Endodermal cell (in vitro differentiated cells): ENCODE measurements at regions not wholly inside any gene's neighbourhood (a gene's known extent, or its start where the extent isn't known, plus 50 kb on each side); places are given as distances from the start of the nearest gene placed in this dataset.
A peak's percentile ranks its signal among the peaks of the same experiment; 100 is the strongest.

Experiments
- DNase-seq: peaks from one replicate; pipeline ENCODE4 v3.0.0-alpha.2; 2017
- H3K27ac ChIP-seq: 2 replicates; pipeline ENCODE4 v1.5.1; 2013; ENCODE audit warnings: mild to moderate bottlenecking, low read depth, low read length, moderate library complexity
- H3K27me3 ChIP-seq: 2 replicates; pipeline ENCODE4 v1.6.1; 2013; ENCODE audit warnings: mild to moderate bottlenecking, low read length, moderate library complexity; ENCODE audit not compliant: insufficient read depth, control insufficient read depth, poor library complexity, severe bottlenecking
- H3K36me3 ChIP-seq: 2 replicates; pipeline ENCODE4 v1.7.0; 2013; ENCODE audit warnings: mild to moderate bottlenecking, low read length, moderate library complexity; ENCODE audit not compliant: control insufficient read depth, insufficient read depth
- H3K4me1 ChIP-seq: one replicate; pipeline ENCODE4 v1.7.0; 2013; ENCODE audit warnings: low read length; ENCODE audit not compliant: control insufficient read depth, insufficient read depth
- H3K4me3 ChIP-seq: 2 replicates; pipeline ENCODE4 v1.5.1; 2013; ENCODE audit warnings: mild to moderate bottlenecking, low read length, moderate library complexity
- H3K9ac ChIP-seq: 2 replicates; pipeline ENCODE4 v1.6.1; 2013; ENCODE audit warnings: mild to moderate bottlenecking, low read length, moderate library complexity; ENCODE audit not compliant: poor library complexity, severe bottlenecking; ENCODE audit errors: extremely low read depth
- H3K9me3 ChIP-seq: 2 replicates; pipeline ENCODE4 v1.6.1; 2013; ENCODE audit warnings: mild to moderate bottlenecking, low read length, moderate library complexity; ENCODE audit not compliant: control insufficient read depth
- H3K27ac Mint-ChIP-seq: 2 replicates; pipeline ENCODE4 v1.8.0; 2020; ENCODE audit warnings: mixed read lengths
- H3K27me3 Mint-ChIP-seq: 2 replicates; pipeline ENCODE4 v1.8.0; 2021; ENCODE audit warnings: mild to moderate bottlenecking, mixed read lengths; ENCODE audit not compliant: insufficient read depth
- H3K36me3 Mint-ChIP-seq: 2 replicates; pipeline ENCODE4 v1.8.0; 2020; ENCODE audit warnings: low read depth, mixed read lengths
- H3K4me1 Mint-ChIP-seq: 2 replicates; pipeline ENCODE4 v1.8.0; 2020; ENCODE audit warnings: mixed read lengths
- H3K4me3 Mint-ChIP-seq: 2 replicates; pipeline ENCODE4 v1.8.0; 2020; ENCODE audit warnings: mild to moderate bottlenecking, moderate library complexity, mixed read lengths
- H3K9me3 Mint-ChIP-seq: 2 replicates; pipeline ENCODE4 v1.8.0; 2020; ENCODE audit warnings: mild to moderate bottlenecking, mixed read lengths
- CTCF ChIP-seq: fragments of 200-600 bp; sonication (generic); conservative IDR thresholded peaks from 2 replicates; pipeline ENCODE4 v1.5.0; 2021; ENCODE audit warnings: antibody characterized with exemption, mild to moderate bottlenecking
- WGBS, 2 experiments: methylation state at CpG; one replicate each; pipeline versions ENCODE4 v1.1.5 to v1.1.7; 2013; ENCODE audit warnings: missing lambda C conversion rate in 2 of 2, mixed read lengths in 1 of 2; ENCODE audit not compliant: insufficient coverage in 1 of 2, insufficient read length in 1 of 2; 5-methylcytosine and 5-hydroxymethylcytosine counted together

- H3K4me1 Mint-ChIP-seq = peaks cover 21% of the 10 kb centered on the region
- H3K27ac ChIP-seq = no peak overlapping the region
- no peak overlapping the region for H3K9ac ChIP-seq
- DNase-seq = no peak
- WGBS, 2 experiments = 81 to 88% methylated on average over 5 to 6 of the region's 6 CpGs
- H3K27ac Mint-ChIP-seq = no peak overlapping the region
- H3K36me3 Mint-ChIP-seq = no peaks in the 10 kb centered on the region
- H3K4me1 ChIP-seq = peaks cover 2% of the 10 kb centered on the region
- no peak for TF ChIP-seq CTCF
- H3K27me3 Mint-ChIP-seq = peaks cover 16% of the 10 kb centered on the region
- no peaks in the 10 kb centered on the region for H3K27me3 ChIP-seq
- peaks cover 27% of the 10 kb centered on the region for H3K9me3 ChIP-seq
- H3K4me3 ChIP-seq = no peak overlapping the region
- H3K4me3 Mint-ChIP-seq = no peak overlapping the region
- no peaks in the 10 kb centered on the region for H3K36me3 ChIP-seq
- H3K9me3 Mint-ChIP-seq = peaks cover 23% of the 10 kb centered on the region
Measured at GRCh38 chr20:22687676-22688349, 103.4 kb upstream of the FOXA2 start.

GRCh38 chr20:22688485-22688884 lies 104.1 kb upstream of the FOXA2 start:
- H3K36me3 Mint-ChIP-seq = no peaks in the 10 kb centered on the region
- WGBS, 2 experiments = 76% methylated on average over 2 of the region's 2 CpGs; no CpG with 5 or more reads in 1 of the 2 experiments

GRCh38 chr20:22689266-22689665 lies 104.9 kb upstream of the FOXA2 start:
- H3K27me3 Mint-ChIP-seq = peaks cover 16% of the 10 kb centered on the region
- peaks cover 27% of the 10 kb centered on the region for H3K9me3 ChIP-seq
- H3K4me1 ChIP-seq = no peaks in the 10 kb centered on the region
- H3K9ac ChIP-seq = no peak overlapping the region
- H3K36me3 Mint-ChIP-seq = no peaks in the 10 kb centered on the region
- TF ChIP-seq CTCF = no peak
- H3K27ac Mint-ChIP-seq = no peak overlapping the region
- WGBS, 2 experiments = 85 to 91% methylated on average over 2 to 5 of the region's 5 CpGs
- H3K4me1 Mint-ChIP-seq = peaks cover 10% of the 10 kb centered on the region
- no peaks in the 10 kb centered on the region for H3K36me3 ChIP-seq
- H3K27ac ChIP-seq = no peak overlapping the region
- peak overlapping the region; percentile 22 for H3K4me3 ChIP-seq
- no peaks in the 10 kb centered on the region for H3K27me3 ChIP-seq
- no peak for DNase-seq
- peaks cover 23% of the 10 kb centered on the region for H3K9me3 Mint-ChIP-seq
- no peak overlapping the region for H3K4me3 Mint-ChIP-seq

More at GRCh38 chr20:22688485-22688884, 104.1 kb upstream of the FOXA2 start:
- H3K4me1 ChIP-seq = peaks cover 2% of the 10 kb centered on the region
- H3K36me3 ChIP-seq = no peaks in the 10 kb centered on the region
- Mint-ChIP-seq H3K4me3 (no peak overlapping the region), H3K27ac (no peak overlapping the region), H3K4me1 (peaks cover 16% of the 10 kb centered on the region), H3K27me3 (peaks cover 16% of the 10 kb centered on the region), H3K9me3 (peaks cover 23% of the 10 kb centered on the region)
- DNase-seq = no peak
- no peak overlapping the region for H3K4me3 ChIP-seq
- H3K9ac ChIP-seq = no peak overlapping the region
- H3K27me3 ChIP-seq = no peaks in the 10 kb centered on the region
- no peak overlapping the region for H3K27ac ChIP-seq
- H3K9me3 ChIP-seq = peaks cover 27% of the 10 kb centered on the region
- no peak for TF ChIP-seq CTCF
